ENCODE measurements at regions not wholly inside any gene's neighbourhood (a gene's known extent, or its start where the extent isn't known, plus 50 kb on each side); places are given as distances from the start of the nearest gene placed in this dataset.

DNA sequence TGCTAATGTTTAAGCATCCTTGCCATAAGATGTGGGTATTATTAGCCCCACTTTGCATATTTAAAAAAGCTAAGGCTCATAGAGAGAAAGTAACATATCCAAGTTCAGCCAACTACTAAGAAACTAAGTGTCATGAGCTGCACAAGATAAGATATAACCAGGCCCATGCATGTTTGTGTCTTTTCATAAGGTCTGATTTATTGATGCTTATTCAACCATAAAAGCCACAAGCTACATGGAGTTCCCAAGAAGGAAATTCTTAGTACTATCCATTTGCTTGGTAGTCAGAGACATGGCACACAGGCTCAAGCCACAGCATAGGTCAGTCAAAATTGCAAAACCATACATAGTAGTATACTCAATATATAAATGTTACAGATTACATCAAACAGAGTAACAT is 488.5 kb downstream of the SOX6 start (continued):
- TF ChIP-seq, protein P1, sequence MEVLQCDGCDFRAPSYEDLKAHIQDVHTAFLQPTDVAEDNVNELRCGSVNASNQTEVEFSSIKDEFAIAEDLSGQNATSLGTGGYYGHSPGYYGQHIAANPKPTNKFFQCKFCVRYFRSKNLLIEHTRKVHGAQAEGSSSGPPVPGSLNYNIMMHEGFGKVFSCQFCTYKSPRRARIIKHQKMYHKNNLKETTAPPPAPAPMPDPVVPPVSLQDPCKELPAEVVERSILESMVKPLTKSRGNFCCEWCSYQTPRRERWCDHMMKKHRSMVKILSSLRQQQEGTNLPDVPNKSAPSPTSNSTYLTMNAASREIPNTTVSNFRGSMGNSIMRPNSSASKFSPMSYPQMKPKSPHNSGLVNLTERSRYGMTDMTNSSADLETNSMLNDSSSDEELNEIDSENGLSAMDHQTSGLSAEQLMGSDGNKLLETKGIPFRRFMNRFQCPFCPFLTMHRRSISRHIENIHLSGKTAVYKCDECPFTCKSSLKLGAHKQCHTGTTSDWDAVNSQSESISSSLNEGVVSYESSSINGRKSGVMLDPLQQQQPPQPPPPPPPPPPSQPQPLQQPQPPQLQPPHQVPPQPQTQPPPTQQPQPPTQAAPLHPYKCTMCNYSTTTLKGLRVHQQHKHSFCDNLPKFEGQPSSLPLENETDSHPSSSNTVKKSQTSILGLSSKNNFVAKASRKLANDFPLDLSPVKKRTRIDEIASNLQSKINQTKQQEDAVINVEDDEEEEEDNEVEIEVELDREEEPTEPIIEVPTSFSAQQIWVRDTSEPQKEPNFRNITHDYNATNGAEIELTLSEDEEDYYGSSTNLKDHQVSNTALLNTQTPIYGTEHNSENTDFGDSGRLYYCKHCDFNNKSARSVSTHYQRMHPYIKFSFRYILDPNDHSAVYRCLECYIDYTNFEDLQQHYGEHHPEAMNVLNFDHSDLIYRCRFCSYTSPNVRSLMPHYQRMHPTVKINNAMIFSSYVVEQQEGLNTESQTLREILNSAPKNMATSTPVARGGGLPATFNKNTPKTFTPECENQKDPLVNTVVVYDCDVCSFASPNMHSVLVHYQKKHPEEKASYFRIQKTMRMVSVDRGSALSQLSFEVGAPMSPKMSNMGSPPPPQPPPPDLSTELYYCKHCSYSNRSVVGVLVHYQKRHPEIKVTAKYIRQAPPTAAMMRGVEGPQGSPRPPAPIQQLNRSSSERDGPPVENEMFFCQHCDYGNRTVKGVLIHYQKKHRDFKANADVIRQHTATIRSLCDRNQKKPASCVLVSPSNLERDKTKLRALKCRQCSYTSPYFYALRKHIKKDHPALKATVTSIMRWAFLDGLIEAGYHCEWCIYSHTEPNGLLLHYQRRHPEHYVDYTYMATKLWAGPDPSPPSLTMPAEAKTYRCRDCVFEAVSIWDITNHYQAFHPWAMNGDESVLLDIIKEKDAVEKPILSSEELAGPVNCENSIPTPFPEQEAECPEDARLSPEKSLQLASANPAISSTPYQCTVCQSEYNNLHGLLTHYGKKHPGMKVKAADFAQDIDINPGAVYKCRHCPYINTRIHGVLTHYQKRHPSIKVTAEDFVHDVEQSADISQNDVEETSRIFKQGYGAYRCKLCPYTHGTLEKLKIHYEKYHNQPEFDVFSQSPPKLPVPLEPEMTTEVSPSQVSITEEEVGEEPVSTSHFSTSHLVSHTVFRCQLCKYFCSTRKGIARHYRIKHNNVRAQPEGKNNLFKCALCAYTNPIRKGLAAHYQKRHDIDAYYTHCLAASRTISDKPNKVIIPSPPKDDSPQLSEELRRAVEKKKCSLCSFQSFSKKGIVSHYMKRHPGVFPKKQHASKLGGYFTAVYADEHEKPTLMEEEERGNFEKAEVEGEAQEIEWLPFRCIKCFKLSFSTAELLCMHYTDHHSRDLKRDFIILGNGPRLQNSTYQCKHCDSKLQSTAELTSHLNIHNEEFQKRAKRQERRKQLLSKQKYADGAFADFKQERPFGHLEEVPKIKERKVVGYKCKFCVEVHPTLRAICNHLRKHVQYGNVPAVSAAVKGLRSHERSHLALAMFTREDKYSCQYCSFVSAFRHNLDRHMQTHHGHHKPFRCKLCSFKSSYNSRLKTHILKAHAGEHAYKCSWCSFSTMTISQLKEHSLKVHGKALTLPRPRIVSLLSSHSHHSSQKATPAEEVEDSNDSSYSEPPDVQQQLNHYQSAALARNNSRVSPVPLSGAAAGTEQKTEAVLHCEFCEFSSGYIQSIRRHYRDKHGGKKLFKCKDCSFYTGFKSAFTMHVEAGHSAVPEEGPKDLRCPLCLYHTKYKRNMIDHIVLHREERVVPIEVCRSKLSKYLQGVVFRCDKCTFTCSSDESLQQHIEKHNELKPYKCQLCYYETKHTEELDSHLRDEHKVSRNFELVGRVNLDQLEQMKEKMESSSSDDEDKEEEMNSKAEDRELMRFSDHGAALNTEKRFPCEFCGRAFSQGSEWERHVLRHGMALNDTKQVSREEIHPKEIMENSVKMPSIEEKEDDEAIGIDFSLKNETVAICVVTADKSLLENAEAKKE (CRISPR knock-in tag; IDR thresholded peaks at IDR 0.05) = no peak
- TF ChIP-seq STAT1 (IDR thresholded peaks at IDR 0.05; ENCODE audit: unreplicated experiment) (no peak), ZNF331 (CRISPR knock-in tag; IDR thresholded peaks at IDR 0.05; ENCODE audit: low read depth) (no peak)
- TF ChIP-seq, protein P2, sequence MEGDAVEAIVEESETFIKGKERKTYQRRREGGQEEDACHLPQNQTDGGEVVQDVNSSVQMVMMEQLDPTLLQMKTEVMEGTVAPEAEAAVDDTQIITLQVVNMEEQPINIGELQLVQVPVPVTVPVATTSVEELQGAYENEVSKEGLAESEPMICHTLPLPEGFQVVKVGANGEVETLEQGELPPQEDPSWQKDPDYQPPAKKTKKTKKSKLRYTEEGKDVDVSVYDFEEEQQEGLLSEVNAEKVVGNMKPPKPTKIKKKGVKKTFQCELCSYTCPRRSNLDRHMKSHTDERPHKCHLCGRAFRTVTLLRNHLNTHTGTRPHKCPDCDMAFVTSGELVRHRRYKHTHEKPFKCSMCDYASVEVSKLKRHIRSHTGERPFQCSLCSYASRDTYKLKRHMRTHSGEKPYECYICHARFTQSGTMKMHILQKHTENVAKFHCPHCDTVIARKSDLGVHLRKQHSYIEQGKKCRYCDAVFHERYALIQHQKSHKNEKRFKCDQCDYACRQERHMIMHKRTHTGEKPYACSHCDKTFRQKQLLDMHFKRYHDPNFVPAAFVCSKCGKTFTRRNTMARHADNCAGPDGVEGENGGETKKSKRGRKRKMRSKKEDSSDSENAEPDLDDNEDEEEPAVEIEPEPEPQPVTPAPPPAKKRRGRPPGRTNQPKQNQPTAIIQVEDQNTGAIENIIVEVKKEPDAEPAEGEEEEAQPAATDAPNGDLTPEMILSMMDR (conservative IDR thresholded peaks at IDR 0.05; ENCODE audit: low read depth in 2 of 2) = no peak

DNA sequence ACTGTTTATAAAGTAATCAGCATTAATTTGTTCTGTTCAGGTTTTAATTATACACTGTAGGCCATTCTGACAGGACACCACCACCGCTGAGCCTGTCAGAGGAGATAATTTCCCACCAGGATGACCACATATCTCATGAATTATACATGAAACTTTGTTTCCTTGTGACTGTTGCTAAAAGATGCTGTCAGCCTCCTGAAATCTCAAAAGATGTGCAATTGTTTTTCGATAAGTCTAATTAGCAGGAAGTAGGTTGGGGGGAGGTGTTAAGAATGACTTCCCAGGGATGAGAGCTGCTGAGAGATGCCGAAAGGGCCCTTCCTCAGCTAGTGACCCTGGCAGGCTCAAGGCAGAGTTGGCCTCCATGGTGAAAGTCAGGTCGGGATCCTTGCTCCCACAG is 485.4 kb downstream of the SOX6 start:
- H3K27me3 ChIP-seq (ENCODE audit: insufficient read depth) = no peaks in the 10 kb centered on the region
- peaks cover 12% of the 10 kb centered on the region for H3K4me1 ChIP-seq (ENCODE audit: insufficient read depth)
- Mint-ChIP-seq H3K4me1 (peaks cover 21% of the 10 kb centered on the region), H3K36me3 (ENCODE audit: low read depth) (no peaks in the 10 kb centered on the region), H3K4me3 (no peak overlapping the region), H3K9me3 (no peaks in the 10 kb centered on the region; the same call in 2 of the 3 replicates), H3K27me3 (ENCODE audit: insufficient read depth, low read depth, poor library complexity) (peaks cover 10% of the 10 kb centered on the region), H3K27ac (no peak overlapping the region)
- H3K36me3 ChIP-seq (ENCODE audit: insufficient read depth) = no peaks in the 10 kb centered on the region
- H3K9me2 ChIP-seq (ENCODE audit: insufficient read depth) = 0 out of 2 replicates have a peak, but pooled peaks cover 11% of the 10 kb centered on the region
- no peak overlapping the region for H3K4me3 ChIP-seq
- no peak overlapping the region for H3K4me2 ChIP-seq
- ATAC-seq (no peak), DNase-seq (ENCODE audit: low spot score) (no peak)
- H3F3A ChIP-seq (replicated peaks; ENCODE audit: low read depth) = no peaks in the 10 kb centered on the region
- no peaks in the 10 kb centered on the region for H4K20me1 ChIP-seq (replicated peaks; ENCODE audit: insufficient read depth)
- no peak overlapping the region for H3K27ac ChIP-seq (ENCODE audit: low read depth)
- no peak overlapping the region for H2AFZ ChIP-seq
- no peaks in the 10 kb centered on the region for H3K79me2 ChIP-seq (replicated peaks; ENCODE audit: insufficient read depth)
- TF ChIP-seq ZNF331 (CRISPR knock-in tag; IDR thresholded peaks at IDR 0.05; ENCODE audit: low read depth) (no peak), EZH2phosphoT487 (IDR thresholded peaks at IDR 0.05; ENCODE audit: unreplicated experiment) (no peak), CREB1 (CRISPR knock-in tag; IDR thresholded peaks at IDR 0.05; ENCODE audit: low read depth) (no peak), NANOG (IDR thresholded peaks at IDR 0.05; ENCODE audit: borderline replicate concordance) (no peak), ZNF114 (CRISPR knock-in tag; IDR thresholded peaks at IDR 0.05) (no peak), REST (IDR thresholded peaks at IDR 0.05; ENCODE audit: unreplicated experiment) (no peak)
- TF ChIP-seq, protein P2 (conservative IDR thresholded peaks at IDR 0.05; ENCODE audit: low read depth in 2 of 2) = no peak
- TF ChIP-seq, protein P3, sequence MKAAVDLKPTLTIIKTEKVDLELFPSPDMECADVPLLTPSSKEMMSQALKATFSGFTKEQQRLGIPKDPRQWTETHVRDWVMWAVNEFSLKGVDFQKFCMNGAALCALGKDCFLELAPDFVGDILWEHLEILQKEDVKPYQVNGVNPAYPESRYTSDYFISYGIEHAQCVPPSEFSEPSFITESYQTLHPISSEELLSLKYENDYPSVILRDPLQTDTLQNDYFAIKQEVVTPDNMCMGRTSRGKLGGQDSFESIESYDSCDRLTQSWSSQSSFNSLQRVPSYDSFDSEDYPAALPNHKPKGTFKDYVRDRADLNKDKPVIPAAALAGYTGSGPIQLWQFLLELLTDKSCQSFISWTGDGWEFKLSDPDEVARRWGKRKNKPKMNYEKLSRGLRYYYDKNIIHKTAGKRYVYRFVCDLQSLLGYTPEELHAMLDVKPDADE (IDR thresholded peaks at IDR 0.05) = no peak
